HG02852 (cell line): ENCODE measurements at regions not wholly inside any gene's neighbourhood (a gene's known extent, or its start where the extent isn't known, plus 50 kb on each side); places are given as distances from the start of the nearest gene placed in this dataset.
"Not testable (repeated sequence)": the region's sequence is repeated elsewhere in the genome, so short reads cannot be mapped to it uniquely, and the experiment has no call there.

Experiments used
- ATAC-seq: cut with Tn5 transposase; IDR thresholded peaks from one replicate; pipeline ENCODE4 v1.9.1; 2021; ENCODE audit warnings: mild to moderate bottlenecking, moderate library complexity; ENCODE audit not compliant: unreplicated experiment

GRCh38 chr4:49322610-49323572 is 336.8 kb downstream of the CWH43 start:
- not testable (repeated sequence) for ATAC-seq

GRCh38 chr4:49323573-49323940 is 337.5 kb downstream of the CWH43 start:
- ATAC-seq = not testable (repeated sequence)
